ENCODE measurements at regions not wholly inside any gene's neighbourhood (a gene's known extent, or its start where the extent isn't known, plus 50 kb on each side); places are given as distances from the start of the nearest gene placed in this dataset.

DNA sequence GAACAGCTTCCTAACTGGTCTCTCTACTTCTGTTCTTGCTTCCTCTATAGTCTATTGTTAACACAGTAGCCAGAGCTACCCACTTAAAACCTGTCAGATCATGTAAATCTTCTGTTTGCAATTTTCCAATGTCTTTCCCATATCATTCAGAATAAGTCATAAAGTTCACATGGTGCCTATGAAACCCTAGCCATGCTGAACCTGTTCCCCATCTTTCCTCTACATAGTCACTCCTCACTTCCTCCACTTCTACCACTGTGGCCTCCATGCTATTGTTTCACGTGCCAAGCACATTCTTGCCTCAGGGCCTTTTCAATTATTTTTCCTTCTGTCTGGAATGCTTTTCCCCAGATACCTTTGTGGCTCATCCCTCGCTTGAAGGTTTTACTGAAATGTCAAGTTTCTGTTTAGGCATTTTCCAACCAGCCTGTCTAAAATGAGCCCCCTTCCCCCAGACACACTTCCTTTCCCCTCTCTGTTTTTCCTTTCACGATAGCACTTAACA, 132.1 kb downstream of the DYRK2 start:
- TF ChIP-seq, protein P1, sequence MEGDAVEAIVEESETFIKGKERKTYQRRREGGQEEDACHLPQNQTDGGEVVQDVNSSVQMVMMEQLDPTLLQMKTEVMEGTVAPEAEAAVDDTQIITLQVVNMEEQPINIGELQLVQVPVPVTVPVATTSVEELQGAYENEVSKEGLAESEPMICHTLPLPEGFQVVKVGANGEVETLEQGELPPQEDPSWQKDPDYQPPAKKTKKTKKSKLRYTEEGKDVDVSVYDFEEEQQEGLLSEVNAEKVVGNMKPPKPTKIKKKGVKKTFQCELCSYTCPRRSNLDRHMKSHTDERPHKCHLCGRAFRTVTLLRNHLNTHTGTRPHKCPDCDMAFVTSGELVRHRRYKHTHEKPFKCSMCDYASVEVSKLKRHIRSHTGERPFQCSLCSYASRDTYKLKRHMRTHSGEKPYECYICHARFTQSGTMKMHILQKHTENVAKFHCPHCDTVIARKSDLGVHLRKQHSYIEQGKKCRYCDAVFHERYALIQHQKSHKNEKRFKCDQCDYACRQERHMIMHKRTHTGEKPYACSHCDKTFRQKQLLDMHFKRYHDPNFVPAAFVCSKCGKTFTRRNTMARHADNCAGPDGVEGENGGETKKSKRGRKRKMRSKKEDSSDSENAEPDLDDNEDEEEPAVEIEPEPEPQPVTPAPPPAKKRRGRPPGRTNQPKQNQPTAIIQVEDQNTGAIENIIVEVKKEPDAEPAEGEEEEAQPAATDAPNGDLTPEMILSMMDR (IDR thresholded peaks at IDR 0.05; ENCODE audit: low read depth, low read length), result no peak
- TF ChIP-seq POLR2A (IDR thresholded peaks at IDR 0.05; ENCODE audit: extremely low read depth, insufficient read length) (no peak), MYC (IDR thresholded peaks at IDR 0.05; ENCODE audit: low read depth, low read length) (no peak)
- TF ChIP-seq, protein P2, sequence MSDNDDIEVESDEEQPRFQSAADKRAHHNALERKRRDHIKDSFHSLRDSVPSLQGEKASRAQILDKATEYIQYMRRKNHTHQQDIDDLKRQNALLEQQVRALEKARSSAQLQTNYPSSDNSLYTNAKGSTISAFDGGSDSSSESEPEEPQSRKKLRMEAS (IDR thresholded peaks at IDR 0.05; ENCODE audit: low read depth, low read length), result no peak

Data from NB4 (cell line).